WTC11 (cell line): ENCODE measurements at regions not wholly inside any gene's neighbourhood (a gene's known extent, or its start where the extent isn't known, plus 50 kb on each side); places are given as distances from the start of the nearest gene placed in this dataset.

Experiments used
- CTCF ChIP-seq: fragments of 200-600 bp; IDR thresholded peaks from 2 replicates; pipeline ENCODE4 v1.8.0; 2022; ENCODE audit warnings: antibody characterized with exemption
- KAT7 ChIP-seq: sonication (generic); formaldehyde crosslinking; IDR thresholded peaks from 2 replicates; pipeline ENCODE4 v1.8.1; 2023; ENCODE audit warnings: missing genetic modification reagents, mild to moderate bottlenecking, borderline replicate concordance
- SP1 ChIP-seq: sonication (generic); formaldehyde crosslinking; conservative IDR thresholded peaks from 2 replicates; pipeline ENCODE4 v1.8.1; 2022; ENCODE audit warnings: missing genetic modification reagents
- ZNF263 ChIP-seq: sonication (generic); formaldehyde crosslinking; IDR thresholded peaks from 2 replicates; pipeline ENCODE4 v1.8.1; 2022; ENCODE audit warnings: low read depth, mild to moderate bottlenecking, moderate library complexity, missing genetic modification reagents

- no peak for TF ChIP-seq KAT7 (CRISPR knock-in tag)
- TF ChIP-seq SP1 (CRISPR knock-in tag) = no peak
- TF ChIP-seq ZNF263 (CRISPR knock-in tag) = no peak
- no peak for TF ChIP-seq CTCF
Observed at GRCh38 chr11:23711981-23712380, 784.9 kb upstream of the LUZP2 start.
